Mammary epithelial cell (primary cell): ENCODE measurements at regions not wholly inside any gene's neighbourhood (a gene's known extent, or its start where the extent isn't known, plus 50 kb on each side); places are given as distances from the start of the nearest gene placed in this dataset.

Experiments
- CTCF ChIP-seq, 2 donors: IDR thresholded peaks in 1 of 2; conservative IDR thresholded peaks in 1 of 2; 2 replicates each; pipeline ENCODE4 v1.5.1; 2011 to 2012; ENCODE audit warnings: inconsistent platforms in 2 of 2, low read length in 2 of 2, mild to moderate bottlenecking in 2 of 2, control low read depth in 1 of 2, low read depth in 1 of 2; ENCODE audit not compliant: insufficient read depth in 1 of 2; ENCODE audit errors: extremely low read depth in 1 of 2
- EZH2 ChIP-seq: IDR thresholded peaks from 2 replicates; pipeline ENCODE4 v1.6.1; 2012; ENCODE audit warnings: low read length, inconsistent platforms, borderline replicate concordance

DNA sequence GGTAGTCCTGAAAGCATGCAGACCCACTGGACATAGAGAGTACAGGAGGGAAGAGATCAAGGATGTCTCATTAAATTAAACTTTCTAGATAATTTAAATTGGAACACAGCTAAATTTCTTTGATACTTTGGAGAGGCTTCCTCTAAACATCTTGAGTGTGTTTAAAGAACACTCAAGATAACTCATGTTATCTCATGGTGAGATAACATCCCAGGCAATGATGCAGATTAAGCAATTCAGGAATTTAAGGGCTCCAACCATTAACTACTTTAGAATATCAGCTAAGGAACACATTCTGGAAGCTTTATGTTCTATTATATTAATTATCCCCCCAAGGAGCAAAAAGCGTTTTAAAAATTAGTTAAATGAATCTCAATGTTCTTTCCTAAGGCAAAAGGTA, 289.2 kb upstream of the RUNX1 start:
- TF ChIP-seq CTCF (conservative IDR thresholded peaks at IDR 0.05 in 1 of 2, IDR thresholded peaks at IDR 0.05 in 1 of 2; ENCODE audit: extremely low read depth in 1 of 2, insufficient read depth in 1 of 2, low read depth in 1 of 2, low read length in 2 of 2) (no peak), EZH2 (no peak)
